ENCODE measurements at regions not wholly inside any gene's neighbourhood (a gene's known extent, or its start where the extent isn't known, plus 50 kb on each side); places are given as distances from the start of the nearest gene placed in this dataset.
"Not testable (repeated sequence)": the region's sequence is repeated elsewhere in the genome, so short reads cannot be mapped to it uniquely, and the experiment has no call there.

DNA sequence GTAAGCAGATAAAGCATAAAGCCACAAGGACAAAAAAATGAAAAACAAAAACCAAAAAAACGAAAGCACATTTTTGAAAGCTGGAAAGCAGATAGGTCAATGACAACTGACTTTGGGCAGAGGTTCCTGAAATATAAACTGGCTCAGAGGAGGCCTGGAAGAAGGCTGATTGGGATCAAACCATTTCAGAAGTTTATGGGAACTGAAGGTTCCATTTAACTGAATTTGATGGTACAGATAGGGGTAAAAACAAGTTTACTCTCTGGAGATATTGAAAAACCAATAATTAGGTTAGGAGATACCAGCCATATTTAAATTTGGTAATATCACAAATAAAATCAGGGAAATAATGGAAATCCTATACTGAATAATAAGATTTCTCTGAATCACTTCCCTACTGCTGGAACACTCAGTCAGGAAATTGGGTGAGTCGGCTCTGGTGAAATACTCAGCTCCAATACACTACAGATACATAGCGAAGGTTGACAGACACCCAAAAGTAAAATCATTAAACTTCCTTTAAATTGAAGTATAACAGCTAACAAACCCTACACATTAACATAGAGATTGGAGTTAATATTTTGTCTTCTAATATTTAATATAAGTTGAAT lies 1584.3 kb downstream of the STIM2 start:
- DNase-seq = no peak

DNA sequence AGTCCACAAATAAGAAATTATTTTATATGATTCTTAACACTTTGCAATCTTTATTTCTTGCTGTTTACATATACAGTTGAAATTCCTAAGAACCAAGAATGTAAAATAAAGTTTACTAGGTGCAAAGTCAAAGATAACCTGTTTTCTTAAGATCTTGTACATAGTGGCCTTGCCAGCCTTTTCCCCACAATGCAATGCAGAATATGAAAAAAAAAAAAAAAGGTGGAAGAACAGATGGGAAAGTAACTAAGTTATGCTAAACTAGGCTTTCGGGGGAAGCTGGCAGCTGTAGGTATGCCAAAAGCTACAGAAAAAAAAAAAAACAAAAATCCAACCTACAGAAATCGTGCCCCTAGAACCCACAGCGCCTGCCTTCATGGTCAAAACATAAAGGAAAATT lies 1588.4 kb downstream of the STIM2 start:
- DNase-seq = no peak

DNA sequence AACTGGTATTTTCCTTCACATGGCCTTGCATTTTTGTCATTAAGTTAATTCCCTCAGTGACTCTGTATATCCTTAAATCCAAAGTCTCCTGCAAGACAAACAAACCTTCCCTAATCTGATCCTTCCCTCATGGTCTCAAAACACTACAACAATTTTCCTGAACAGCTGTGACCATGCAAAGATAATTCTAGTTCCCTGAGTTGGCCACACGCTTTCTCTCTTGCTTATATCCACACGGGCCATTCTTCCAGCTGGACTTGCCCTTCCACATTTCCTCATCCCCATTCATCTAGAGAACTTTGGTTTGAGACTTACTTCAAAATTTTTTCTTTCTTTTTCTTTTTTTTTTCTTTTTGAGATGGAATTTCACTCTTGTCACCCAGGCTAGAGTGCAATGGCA lies 1590.7 kb downstream of the STIM2 start:
- no peak for DNase-seq

DNA sequence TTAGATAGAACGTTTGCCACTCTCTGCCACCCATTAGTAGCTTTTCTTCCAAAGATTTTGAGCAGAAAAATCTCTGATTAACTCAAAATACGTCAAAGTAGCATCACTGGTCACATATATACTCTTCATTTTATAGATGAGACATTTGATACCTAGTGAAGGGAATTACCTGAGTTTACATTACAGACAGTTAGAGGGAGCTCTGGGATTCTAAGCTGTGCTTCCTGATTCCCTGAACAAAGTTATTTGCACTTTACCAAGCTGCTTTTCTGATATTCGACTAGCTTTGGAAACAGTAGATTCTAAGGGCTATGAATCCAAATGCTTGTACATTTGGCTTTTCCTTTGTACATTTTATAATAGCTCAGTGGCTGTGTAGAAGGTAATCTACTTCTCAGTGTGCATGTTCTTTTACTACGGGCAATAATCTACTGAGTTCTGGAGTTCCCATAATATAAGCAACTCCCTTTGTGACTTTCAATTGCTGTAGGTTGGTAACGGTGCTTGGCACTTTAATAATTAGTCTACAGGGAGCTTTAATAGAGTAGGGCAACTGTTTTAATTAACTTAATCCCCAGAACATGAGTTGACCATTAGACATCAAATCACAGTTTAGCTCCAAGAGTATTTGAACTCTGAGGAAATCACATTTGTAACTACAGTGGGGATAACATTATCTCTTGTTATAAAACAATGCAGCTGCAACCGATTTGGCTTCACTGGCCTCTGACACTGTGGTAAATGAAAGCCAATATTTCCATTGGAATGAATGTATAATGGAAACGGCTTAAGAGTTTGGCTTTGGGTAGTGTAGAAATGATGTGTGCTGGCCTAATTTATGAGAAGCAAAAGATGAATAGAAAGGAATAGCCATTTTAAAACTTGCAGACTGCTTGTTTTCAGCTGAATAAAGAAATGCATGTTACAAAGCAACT lies 1602.4 kb downstream of the STIM2 start:
- DNase-seq = no peak

DNA sequence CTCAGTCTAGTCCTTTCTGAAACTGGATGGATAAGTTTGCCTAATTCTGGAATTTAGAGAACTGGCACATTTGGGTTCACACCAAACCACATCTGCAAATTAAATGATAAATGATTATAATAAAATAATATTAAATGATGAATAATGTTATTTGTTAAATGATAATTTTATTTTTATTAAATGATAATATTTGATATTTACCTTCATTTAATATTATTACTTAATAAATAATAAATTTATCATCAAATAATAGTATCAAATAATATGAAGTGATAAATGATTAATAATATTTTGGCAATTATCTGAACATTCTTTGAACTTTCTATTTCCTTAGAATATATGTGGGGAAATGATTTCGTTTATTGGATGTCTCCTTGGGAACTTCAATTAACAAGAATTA lies 1604.2 kb downstream of the STIM2 start:
- DNase-seq = no peak

DNA sequence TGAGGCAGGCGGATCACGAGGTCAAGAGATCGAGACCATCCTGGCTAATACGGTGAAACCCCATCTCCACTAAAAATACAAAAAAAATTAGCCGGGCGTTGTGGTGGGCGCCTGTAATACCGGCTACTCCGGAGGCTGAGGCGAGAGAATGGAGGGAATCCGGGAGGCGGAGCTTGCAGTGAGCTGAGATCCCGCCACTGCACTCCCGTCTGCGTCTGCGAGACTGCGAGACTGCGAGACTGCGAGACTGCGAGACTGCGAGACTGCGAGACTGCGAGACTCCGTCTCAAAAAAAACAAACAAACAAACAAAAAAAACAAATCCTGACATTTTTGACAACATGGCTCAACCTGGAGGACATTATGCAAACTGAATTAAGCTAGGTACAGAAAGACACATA lies 1606.2 kb downstream of the STIM2 start:
- not testable (repeated sequence) for DNase-seq

DNA sequence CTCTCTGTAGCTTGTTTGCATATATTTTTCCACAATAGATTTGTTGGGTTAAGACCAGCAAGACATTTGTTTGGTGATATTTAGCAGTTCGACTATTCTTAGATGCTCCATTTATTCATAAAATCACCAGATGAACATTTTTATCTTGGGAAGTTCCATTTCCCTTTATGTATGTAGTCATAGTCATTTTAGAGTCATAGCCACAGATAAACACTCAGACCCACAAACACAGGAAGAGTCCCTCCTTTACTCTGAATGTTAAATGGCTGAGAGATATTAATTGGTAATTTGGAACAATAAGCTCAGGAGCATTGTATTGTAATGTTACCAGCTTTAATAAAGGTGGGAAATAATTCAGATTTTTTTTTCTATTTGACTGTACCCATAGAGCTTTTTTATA lies 1608.7 kb downstream of the STIM2 start:
- DNase-seq = no peak

DNA sequence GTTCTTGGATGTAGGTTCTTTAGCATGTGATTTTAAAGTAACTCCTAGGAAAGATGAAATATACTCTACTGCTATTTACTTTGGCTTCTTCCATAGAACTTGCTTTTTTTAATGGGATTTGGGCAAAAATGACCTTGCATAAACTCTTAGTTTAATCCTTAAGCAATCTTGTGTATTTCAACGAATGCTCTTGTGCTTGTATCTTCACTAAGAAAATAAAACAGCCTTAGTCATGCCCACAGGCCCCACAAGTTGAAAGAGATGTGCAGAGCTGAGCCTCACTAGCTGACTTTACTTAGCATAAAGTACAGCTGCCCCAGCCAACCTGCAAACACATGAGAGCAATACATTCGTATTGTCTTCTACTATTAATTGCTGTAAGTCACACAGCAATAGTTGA lies 1609.2 kb downstream of the STIM2 start:
- DNase-seq = no peak

DNA sequence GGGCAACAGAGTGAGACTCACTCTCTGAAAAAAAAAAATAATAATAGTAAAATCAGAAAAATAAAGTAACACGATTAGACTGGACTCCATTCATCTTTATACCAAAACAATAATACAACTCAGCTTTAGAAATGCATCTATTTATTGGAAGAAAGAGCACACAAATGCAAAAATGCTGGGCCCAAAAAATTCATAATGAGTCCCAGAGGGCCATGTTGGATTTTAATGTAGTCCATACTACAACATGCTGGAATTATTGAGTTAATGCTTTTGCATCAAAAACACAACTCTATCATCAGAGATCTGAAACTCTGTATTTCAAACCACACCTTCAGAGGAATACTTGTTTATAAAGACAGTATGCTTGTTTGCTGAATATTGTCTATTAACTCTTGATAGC lies 1614.7 kb downstream of the STIM2 start:
- DNase-seq = no peak

DNA sequence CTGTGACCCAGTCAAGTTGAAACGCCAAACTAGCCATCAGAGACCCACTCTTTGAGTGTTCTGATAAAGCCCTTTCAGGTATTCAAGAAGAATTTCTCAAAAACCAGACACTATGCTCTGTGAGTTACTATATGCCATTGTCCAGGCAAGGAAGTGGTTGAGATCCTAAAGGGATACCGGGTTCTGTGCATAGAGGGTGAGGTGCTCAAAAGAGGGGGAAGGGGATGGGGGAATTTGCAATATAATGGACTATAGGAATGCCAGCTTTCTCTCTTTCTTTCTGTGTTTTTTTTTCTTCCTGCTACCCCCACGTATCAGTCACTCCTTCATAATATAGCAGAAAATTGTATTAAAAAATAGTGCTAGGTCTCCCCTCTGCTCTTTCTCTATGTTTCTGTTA lies 1619.0 kb downstream of the STIM2 start:
- DNase-seq = no peak

DNA sequence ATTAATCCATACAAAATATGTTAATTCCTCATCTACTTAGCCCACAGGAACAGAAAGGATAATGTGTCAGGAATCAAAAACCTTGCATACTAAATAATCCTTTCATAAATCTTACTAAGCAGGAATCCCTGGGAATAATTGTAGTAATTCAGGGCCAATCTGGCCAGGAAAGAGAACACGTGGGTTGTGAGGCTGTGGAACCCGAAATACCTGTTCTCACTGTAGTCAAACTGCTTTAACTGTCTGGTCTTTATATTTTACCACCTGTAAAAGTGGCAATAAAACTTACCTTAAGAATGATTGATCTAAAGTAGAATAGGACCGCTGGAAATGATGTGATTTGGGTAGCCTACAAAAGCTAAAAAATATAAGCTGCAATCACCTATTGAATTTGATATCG lies 1620.9 kb downstream of the STIM2 start:
- no peak for DNase-seq

DNA sequence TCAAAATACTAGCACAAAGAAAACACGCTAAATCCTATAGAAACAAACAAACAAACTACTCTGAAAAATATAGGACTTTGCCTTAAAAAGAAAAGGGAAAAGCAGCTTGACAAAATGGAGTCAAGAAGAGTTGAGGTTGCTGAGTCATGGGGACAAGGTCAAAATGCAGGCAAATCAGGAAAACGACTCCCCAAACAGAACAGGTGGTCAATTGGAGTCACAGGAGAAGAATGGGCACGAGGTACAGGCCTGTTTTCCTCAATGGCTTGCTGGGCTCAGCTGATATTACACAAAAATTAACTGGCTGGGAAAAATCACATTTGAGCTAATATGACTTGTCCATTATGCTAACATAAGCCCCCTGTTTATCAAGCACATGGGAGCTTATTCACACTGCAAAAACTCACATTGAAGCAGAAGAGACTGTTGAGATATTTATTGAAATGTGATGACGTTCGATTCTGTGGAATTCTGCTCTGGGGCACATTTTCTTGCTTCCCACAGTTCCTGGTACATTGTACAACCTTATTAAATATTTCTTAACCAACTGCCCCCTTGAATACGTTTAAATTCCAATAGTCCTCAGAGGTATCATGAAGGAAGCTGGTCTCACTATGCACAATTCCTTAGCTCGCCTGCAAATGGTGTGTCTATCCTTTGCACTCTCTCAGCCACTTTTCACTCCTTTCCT lies 1622.1 kb downstream of the STIM2 start:
- no peak for DNase-seq

DNA sequence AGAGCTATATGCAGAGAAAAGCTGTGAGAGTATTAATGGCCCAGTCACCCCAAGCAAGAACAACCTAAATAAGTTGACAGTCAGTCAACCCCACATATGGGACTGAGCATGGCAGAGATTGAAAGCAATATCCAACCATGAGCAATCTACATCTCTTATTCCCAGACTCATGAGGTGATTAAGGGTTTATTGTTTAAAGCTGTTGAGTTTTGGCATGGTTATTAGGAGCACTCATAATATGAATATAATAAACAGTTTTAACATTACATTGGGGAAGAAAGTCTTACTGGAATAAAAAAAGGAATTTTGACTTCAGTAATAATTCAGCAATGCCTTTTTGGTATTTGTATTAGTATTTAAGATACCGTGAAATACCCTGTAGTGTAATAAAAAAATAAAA lies 1627.4 kb downstream of the STIM2 start:
- DNase-seq = no peak

DNA sequence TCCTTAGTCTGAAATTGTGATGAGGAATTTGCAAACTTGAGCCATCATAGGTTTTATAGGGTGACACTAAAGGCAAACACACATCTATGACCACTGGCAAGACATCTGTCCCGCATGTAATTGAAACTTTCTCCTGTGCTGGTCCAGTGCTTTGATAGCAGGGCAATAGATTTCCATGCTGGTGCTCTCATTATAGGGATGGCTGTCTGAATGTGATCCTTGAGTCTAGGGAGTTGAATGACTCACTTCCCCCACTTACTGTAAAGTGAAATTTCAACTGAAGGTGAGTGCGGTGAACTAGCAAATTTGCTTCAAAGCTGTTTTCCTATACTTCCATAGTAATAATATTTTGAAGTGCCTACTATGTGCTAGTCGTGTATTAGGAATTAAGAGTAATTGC lies 1630.0 kb downstream of the STIM2 start:
- DNase-seq = peak in 1 of 56 donors; percentile 0

DNA sequence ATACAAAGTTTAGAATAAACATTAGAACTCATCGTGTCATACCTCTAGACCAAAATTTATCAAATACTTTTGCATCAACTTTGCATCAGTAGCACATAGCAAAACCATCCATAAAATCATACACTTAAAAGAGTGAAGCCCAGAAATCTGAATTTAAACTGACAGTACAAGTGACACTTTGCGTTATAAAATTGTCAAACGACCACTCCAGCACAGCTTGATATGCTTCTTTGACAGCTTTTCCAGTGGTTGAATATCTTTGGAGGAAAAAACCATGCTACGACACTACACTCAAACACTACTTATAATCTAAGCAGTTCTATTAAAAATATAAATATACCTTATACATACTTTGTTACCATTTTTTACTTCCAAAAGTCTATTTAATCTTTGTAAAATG lies 1644.4 kb downstream of the STIM2 start:
- no peak for DNase-seq

DNA sequence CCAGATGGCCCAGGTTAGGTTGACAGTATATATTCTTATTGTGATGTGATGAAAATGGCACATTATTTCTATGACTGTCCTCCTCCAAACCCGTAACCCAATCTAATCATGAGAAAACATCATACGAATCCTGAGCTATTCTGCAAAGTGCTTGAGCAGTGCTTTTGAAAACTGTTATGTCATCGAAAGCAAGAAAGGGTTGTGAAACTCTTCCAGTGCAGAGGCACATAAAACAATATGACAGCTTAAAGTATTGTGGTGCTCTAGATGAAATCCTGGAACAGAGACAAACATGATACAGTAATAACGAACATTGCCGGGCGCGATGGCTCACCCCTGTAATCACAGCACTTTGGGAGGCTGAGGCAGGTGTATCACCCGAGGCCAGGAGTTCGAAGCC lies 1648.0 kb downstream of the STIM2 start:
- DNase-seq = no peak

DNA sequence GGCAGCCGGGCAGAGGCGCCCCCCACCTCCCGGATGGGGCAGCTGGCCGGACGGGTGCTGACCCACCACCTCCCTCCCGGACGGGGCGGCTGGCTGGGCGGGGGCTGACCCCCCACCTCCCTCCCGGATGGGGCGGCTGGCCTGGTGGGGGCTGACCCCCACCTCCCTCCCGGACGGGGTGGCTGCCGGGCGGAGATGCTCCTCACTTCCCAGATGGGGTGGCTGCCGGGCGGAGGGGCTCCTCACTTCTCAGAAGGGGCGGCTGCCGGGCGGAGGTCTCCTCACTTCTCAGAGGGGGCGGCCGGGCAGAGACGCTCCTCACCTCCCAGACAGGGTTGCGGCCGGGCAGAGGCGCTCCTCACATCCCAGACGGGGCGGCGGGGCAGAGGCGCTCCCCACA lies 1654.1 kb downstream of the STIM2 start:
- DNase-seq = not testable (repeated sequence)

DNA sequence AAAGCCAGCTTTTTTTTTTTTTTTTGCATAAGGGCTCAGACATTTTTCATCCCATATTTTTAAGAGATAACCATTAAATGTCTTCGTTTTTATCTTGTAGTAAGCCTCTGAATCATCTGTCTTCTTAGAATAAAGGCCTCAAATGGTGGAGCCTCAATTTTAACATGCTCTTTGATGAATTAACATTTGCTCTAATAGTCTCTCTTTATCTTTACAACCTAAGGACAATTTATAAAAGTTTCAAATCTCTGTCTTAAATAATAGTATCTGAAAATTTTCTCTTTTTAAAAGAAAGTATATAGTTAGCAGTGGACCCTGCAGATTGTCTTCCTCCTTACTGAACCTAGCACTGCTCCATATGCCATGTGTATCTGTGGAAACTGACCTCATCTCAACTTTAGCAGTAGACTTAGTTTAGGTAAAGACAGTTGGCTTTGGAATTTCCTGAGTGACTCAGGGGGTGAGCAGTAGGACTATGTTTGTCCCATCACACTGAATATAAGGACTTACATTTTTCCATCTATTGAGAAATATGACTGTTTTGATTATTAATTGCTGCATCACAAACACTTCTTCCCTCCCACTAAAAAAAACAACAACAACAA lies 1658.0 kb downstream of the STIM2 start:
- DNase-seq = no peak

DNA sequence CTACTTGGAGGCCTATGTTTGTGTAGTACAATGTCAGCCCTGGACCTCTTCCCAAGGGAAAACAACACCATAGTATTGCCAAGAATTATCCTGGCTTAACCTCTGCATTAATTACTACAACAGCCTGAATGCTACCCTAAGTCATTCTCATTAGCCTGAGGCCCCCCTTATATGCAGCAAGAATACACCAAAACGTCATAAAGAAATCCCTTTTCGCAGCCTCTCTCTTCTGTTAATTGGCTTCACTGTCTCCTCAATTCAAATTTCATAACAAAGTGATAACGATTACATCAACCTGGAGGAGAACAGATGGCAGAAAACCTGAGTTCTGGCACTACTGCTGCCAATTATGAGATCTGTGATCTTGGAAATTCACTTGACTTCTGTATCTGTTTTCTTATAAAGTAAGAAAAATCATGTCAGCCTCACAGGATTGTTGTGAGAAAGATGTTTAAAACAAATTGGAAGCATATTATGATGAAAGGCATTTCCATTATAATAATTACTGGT lies 1663.1 kb downstream of the STIM2 start:
- DNase-seq = no peak

DNA sequence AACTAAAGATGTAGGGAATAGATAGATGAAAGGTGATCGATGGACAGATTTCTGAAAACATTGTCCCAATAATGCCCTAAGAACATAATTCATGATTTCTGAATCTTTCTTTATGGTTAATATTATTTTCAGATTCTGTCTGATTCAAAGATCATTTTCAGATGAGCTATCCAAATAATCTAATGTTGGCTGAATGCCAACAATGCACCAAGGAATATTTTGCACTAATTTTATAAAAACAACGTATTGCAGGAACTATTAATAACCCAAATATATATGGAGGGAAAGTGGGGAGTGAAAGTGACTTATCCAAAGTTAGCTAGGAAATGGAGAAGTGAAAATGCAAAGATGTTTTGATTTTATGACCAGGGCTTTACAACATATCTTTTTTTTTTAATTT lies 1675.5 kb downstream of the STIM2 start:
- no peak for DNase-seq

DNA sequence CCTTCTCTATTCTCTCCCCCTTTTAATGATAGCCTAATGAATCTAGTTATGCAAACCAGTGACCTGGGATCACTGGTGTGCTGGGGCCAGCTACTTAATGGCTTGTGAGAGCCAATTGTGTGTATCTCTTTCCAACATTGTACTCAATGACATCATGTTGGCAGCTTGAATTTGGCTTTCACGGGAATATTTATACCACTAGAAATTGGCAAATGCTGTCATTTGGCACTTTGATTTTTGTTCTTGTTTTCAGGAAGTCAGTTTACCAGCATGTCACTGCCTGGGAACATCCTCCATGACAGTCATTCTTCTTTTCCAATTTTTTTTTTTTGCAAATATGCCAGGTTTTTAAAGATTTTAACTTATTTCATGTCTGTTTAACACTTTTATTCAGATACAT lies 1685.3 kb downstream of the STIM2 start:
- no peak for DNase-seq

DNA sequence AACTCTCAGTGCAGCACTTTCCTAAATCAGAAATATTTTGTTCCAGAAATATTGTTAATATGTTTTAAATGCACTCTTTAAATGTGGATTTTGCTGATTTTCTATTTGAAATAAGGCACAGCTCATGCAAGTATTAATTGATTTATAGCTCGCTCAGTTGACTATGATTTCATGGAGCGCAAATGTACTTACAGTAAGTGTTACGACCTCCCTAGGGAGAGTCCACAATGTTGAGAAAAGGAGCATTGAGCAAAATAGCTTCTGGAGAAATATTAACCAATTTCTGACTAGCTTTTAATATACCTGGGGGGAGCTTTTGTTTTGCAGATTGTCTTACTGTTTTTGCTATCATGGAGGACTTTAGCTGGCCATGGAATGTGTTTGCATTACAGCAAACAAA lies 1687.5 kb downstream of the STIM2 start:
- no peak for DNase-seq

Data from nucleus accumbens (tissue), 56 donors.